ENCODE measurements at regions not wholly inside any gene's neighbourhood (a gene's known extent, or its start where the extent isn't known, plus 50 kb on each side); places are given as distances from the start of the nearest gene placed in this dataset.
"Not testable (repeated sequence)": the region's sequence is repeated elsewhere in the genome, so short reads cannot be mapped to it uniquely, and the experiment has no call there.

DNA sequence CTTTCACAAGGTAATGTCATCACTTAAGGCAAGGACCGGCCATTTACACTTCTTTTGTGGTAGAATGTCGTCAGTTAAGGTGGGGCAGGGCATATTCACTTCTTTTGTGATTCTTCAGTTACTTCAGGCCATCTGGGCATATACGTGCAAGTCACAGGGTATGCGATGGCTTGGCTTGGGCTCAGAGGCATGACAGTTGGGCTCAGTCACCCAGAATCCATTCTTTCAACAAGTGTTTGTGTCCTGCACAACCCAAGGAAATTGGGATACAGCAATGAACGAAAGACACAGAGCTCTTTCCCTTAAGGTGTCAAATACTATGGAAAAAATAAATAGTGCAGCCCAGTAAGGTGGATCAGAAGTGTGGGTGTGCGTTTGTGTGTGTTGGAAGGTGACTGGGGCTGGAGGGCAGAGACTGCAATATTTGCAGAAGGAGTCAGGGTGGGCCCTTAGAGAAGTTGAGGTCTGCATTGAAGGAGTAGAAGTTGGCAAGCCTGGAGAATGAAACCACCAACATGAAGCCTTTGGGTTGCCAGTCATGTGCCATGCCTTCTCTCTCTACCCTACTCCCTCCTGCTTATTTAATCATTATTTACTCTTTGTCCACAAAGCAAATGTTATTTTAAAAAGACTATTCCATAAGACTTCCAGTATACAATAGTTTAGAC is 222.8 kb upstream of the PRKCQ start:
- no peak for DNase-seq

DNA sequence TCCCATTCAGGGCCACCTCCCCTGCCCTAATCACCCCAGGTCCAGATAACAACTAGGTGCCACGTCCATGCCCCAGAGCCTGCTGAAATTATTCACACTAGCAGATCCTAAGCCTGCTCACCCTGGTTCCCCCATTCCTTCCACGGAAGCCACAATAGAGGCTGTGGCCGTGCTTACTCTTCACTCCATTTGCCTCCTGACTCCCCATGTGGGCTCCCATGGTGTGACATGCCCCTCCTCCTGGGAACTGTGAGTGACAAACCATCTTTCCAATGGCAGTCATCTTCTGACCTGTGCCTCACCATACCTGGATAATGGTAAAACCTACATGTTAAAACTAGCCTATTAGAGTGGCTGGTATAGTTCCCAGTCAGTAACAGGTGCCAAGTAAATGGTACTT is 216.2 kb upstream of the PRKCQ start:
- DNase-seq, result no peak

DNA sequence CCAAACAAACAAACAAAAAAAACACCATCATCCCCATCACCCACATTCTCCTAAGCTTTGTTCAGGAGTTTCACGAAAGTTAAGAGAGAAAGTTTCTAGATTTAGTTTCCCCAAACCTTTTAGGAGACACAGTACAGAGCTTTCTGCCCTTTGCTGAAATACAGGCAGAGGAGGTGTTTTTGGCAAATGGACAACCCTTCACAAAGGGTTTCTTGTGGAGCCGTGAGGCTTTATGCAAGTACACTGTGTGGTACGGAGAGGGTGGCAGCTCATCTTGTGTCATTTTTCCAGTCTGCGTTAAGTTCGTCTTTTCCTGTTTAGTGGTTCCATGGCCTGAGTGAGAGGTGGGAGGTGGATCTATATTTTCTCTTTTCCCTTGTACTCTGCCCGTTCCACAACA is 215.5 kb upstream of the PRKCQ start:
- no peak for DNase-seq

DNA sequence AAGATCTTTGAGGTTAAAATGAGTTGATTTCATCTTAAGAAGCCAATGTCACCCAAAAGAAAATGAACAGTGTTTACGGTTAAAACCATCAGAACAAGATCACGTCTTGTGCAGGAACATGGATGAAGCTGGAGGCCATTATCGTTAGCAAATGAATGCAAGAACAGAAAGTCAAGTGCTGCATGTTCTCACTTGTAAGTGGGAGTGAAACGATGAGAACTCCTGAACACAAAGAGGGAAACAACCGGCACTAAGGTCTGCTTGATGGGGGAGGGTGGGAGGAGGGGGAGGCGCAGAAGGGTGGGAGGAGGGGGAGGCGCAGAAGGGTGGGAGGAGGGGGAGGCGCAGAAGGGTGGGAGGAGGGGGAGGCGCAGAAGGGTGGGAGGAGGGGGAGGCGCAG is 214.8 kb upstream of the PRKCQ start:
- DNase-seq, result not testable (repeated sequence)

DNA sequence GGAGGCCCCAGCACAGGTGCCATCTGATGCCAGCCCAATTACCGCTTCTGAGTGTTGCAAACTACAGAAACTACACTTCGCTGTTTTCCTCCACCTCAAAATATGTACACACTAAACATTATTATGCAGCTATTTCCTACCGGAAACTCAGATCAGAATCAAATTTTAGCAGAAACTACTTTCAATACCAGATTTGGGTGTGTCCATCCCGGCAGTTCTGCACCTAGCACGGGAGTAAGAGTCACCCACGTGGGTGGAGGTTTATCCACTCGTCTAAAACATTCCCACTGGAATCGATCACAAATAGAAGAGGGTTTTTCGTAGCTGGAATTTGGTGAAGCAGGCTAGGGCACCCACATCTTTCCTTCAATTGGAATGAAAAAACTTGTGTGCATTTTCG is 214.4 kb upstream of the PRKCQ start:
- DNase-seq, result no peak

DNA sequence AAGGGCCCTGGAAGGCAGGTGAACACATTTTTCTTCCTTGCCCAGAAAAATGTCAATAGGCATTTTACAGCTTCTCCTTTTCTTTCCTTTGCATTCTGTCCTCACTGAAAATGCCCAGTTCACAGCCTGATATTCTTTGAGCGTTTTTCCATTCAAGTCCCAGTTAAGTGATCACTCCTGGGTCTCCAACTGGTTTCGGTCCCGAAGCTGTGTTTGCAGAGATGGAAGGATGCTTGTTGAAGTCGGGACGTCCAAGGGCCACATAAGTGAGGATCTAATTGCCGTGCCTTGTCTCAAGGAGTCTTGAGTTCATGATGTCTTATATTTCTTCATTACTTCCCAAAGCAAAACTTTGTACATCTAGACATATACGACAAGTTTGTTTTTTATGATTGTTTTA is 208.7 kb upstream of the PRKCQ start:
- DNase-seq, result no peak

DNA sequence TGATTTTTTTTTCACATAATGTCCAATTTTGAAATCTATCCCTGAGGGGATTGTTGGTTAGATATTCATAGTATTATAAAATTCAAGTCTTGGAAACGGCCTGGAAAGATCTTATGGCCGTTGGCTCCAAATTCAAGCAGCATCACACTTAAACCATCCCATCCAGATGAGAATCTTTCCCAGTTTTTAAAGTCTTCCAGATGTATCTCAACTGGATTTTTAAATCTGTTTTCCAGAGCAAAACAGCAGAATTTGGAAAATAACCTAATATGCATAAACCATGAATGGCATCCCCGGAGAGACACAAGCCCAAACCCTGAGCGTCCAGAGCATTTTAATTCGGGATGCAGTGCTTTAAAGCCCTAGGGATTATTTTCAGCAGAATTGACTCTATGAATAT is 208.2 kb upstream of the PRKCQ start:
- no peak for DNase-seq

DNA sequence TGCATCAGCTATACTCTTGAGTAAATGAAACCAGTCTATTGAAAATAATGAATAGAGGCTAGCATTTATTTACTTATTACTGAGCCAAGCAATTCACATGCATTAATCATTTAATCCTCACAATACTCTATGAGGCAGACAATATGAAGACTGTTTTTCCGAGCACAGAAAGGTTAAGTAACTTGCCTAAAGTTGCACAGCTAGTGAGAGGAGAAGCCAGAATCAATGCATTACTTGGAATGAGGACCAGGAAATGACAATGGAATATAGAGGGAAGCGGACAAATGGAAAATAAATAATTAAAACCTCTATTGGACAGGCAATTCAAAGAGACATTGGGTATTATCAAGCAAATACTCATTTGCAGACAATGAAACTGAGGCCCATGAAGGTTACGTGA is 207.6 kb upstream of the PRKCQ start:
- no peak for DNase-seq

DNA sequence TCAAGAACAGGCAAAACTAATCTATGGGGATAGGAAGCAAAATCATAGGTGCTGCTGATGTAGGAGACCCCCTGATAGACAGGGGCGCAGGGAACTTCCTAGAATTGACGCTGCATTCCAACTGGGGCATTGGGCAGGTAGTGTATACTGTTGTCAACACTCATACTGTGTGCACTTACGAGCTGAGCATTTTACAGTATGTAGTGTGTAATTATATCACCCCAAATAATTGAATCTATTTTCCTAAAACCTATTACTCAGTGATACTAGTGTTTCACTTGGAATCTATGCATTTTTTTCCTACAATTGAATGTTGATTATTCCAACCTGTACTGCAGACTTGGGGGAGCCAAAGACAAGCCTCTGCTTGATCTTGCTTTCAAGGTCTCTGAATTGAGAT is 207.0 kb upstream of the PRKCQ start:
- no peak for DNase-seq

DNA sequence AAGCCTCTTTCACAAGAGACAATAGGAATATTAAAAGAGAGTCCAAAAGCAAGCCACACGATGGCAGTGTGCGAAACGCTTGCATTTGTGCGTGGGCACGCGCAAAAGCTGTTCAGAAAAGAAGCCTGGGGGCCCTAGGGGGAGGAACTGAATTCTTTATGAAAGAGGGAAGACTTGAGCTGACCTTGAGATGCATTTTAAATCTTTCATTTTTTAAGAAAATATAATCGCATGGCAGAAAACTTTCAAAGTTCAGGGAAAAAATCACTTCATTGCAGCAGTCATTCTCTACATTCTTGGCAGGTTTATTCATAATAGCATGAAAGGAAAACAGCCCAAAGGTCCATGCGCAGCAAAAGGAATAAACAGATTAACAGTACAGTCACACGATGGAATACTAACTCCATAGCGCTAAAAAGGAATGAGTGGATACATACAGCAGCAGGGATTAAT is 206.5 kb upstream of the PRKCQ start:
- peak; percentile 47 for DNase-seq

DNA sequence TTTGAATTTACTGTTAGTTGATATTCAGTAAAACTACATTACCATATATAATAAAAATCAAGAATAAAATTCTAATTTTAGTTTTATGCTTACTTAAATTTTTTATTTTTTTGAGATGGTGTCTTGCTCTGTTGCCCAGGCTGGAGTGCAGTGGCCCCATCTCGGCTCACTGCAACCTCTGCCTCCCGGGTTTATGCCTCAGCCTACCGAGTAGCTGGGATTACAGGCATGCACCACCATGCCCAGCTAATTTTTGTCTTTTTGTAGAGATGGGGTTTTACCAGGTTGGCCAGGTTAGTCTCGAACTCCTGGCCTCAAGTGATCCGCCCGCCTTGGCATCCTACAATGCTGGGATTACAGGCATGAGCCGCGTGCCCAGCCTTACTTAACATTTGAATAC is 204.4 kb upstream of the PRKCQ start:
- DNase-seq, result not testable (repeated sequence)

DNA sequence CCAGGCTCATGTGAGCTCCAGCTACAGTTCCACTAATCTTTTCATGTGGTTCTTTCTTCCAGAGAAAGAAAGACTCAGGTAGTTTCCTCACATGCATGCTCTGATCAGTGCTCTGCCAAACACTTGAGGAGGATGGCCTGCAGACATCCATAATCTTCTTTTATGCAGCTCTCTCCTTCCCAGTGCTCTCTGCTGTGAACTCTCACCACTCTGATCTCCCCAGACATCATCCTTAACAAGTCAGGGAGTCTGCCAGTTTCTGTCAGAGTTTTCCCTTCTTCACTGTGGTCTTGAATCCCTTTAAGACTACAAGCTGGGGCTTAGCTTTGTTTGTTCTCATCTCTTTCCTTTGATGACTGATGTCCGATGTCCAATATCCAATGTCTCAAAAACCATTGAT is 203.4 kb upstream of the PRKCQ start:
- DNase-seq, result no peak

DNA sequence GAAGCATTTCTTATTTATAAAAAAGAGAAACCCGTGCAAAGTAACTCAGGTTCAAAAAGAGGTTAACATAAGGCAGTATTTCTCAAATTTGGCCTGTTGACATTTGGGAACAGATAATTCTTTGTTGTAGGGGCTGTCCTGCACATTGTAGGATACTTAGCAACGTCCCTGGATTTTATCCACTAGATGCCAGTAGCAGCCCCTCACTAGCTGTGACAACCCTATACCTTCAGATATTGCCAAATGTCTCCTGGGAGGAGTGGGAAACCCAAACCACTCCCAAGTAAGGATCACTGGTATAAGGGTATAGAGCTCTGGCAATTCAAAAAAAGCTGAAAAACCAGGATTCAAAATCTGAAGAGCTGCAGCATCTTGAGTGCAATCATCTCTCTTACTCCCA is 202.3 kb upstream of the PRKCQ start:
- DNase-seq, result no peak

DNA sequence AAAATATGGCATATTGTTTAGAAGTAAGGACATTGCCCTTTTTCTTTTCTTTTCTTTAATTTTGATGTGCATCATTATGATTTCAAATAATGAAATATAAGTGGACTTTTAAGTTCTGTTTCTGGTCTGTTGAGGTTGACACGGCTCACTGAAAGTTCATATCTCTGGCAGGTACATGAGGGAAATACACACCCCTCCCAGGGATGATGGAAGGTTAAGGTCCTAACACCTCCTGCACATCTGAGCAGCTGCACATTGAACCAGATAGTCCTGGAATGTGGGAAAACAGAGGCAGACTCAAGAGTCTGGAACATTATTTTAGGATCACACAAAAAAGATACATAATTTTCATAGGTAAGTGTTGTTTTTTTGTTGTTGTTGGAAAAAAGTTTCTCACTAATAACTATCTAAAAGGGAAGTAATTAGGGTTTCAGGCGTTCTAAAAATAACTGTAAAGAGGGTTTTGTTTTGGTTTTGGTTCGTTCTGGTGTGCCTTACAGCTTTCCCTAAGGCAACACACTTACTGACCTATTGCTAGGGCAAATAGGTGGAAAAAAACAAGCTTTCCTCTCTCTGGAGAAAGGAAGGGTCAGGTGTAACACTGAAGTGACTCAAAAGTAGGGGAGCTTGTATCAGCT is 201.2 kb upstream of the PRKCQ start:
- DNase-seq, result no peak

DNA sequence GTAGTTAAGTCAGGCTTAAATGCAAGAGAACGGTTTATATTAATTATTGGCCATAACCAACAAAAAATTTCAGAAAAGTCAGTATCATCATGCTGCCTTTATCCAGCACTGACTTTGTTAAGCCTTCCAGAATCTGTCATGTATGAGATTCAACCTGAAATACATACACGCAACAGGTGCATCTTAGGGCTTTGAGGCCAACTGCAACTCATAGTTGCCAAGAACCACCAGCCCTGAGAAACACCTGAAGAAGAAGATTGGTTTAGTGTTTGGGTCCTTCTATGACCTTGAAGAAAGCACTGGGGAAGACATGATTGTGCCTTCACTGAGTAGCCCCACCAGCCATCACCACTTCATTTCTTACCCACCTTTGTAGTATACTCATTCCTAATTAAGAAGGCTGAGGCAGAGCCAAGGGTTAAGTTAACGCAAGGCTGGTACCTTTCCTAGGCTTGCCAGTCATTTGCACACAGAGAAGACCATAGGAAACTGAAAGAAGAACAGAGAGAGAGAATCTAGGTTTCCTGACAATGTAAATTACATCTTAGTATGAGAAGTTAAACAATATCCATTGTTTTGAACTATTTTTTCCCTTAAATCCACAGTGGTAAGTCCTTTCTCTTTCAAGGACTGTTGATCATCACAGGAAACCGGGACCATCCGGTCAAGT is 200.1 kb upstream of the PRKCQ start:
- no peak for DNase-seq

DNA sequence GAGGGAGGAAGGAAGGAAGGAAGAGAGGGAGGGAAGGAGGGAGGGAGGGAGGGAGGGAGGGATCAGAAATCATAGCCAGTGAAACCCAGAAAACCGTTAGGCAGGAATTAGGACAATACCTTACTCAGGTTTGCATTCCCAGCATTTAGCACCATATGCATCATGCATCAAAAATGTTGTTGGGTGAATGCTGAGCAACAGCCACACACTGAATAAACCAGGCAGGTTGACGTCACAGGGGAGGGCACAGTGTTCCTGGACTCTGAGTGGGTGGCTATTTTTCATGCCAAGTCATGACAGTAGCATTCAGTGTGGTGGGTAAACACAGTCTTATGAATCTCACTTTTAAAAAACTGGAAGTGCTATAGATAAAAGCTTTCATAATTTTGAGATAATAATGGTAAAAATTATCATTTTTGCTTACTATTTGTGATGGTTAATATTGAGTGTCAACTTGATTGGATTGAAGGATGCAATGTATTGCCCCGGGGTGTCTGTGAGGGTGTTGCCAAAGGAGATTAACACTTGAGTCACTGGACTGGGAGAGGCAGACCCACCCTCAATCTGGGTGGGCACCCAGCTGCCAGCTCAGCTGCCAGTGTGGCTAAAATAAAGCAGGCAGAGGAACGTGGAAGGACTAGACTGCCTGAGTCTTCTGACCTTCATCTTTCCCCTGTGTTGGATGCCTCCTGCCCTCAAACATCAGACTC is 199.1 kb upstream of the PRKCQ start:
- peak; percentile 92 for DNase-seq

DNA sequence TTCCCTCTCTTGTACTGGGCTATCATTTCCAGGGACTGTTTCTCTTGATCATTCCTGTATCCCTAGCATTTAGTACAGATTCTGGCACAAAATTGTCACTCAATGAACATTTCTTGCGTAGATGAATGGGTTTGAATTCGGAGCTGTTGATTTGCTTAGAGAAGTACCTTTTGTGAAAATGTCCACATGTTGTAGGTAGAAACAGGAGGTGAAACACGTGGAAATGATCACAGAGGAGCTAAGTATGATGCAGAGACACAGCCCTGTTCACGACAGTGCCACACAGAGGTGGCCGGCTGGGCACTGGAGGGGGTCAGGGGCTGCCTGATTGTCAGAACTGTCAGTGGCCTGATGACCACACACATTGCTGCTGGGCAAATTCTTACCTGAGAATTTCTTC is 196.1 kb upstream of the PRKCQ start:
- DNase-seq, result no peak

DNA sequence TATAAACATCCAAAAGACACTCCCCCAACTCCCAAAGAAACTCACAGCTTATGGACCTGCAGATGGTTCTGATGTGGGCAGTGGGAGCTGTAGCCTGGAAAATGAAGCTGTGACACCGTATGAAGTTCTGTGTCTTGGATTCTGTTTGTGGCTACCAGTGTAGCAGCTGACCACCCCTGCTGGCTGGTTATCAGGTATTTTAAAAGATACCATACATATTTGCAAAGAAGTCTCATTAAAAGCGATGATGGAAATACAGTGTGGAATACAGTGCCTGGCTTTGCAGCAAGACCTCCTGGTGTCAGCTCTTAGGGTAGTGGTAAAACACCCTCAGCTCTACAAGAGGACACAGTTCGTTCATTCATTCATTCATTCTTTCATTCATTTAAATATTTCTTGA is 194.3 kb upstream of the PRKCQ start:
- DNase-seq, result peak; percentile 25

DNA sequence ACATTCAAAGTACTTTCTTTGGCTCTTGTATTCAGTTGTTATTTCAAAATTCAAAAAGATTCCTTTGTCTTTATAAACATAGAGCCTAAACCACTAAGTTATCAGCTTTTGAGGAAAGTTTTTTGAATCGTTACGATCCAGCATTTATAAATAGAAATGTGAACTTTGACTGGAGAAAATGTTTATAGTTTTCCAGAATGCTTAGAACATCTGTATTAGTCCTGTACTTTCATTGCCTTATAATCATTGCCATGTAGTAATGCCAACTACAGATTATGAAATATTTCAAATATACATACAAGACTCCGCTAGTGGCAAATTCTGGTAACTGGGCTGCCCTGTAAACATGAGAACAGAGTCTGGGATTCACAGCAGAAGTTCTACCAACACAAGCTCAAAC is 191.3 kb upstream of the PRKCQ start:
- DNase-seq, result no peak

DNA sequence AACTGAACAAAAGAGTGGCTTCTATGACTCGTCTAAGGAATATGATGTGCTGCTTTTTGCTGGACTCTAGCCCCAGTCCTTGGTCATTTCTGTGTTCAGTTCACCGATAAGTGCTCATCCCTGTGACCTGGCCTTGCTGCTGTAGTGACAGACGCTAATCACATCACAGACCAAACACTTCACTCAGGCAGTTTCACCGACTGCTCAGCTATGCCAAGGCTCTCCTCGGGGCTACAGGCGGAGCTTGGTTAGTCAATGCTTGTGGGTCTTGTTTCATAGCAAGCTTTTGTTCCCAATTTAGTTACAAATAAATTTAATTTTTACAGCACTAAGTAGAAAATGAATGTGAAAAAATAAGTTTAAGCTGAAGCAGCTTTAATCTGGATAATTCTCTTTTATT is 190.8 kb upstream of the PRKCQ start:
- DNase-seq, result no peak

DNA sequence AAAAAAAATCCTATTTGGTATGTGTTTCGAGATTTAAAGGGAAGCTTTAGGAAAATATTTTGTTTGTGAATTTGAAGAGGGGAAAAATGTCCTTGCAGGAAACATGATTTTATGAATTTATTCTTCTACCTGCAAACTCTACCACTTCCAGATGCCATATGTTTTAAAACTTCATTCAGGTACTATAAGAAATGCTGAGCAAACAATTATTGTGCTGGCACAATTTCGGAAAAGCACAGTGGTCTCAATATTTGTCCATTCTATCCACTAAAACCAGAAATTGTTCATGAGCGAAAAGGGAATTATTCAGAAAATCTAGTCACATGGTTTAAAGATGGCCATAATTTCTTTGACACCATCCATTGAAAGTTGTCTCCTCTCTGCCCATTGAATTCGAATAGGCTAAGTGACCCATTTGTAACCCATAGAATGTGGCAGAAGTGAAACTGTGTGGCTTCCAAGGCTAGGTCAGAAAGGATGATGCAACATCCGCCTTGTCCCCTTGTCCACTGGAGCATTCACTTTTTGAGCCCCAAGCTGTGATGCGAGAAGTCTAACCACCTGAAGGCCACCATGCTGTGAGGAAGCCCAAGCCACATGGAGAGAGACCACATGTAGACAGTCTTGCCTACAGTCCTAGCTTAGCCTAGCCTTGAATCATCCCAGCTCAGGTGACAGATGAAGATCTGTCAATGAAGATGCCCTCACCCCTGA is 189.8 kb upstream of the PRKCQ start:
- DNase-seq, result no peak

DNA sequence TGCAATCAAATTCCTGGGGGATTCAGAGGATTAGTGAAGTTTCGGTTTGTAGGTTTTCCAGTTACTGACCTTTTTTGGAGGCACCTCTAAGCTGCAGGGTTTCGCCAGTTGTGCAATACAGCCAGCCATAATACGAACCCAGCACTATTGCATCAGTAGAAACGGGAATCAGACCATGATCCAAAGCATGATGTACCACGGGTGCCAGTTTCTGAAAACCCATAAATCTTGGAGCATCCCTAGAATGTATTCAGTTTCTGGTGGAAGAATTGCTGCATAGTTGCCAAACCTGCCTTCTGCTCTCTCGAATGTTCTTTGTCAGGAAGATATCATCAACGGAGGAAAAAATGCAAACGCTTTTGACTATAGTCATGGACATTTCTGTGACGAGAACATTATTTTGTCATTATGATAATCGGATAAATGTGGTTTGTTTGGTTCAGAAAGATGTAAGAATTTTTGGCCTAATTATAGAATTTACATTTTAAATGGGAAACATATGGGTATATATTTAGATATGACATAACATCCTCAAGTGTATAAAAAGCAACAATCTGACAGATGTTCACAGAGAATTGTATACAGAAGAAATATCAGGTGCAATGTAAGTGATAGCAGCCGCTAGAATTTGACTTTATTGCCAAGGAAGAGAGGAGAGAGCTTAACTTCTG is 186.2 kb upstream of the PRKCQ start:
- DNase-seq, result peak; percentile 78
